ENCODE measurements at regions not wholly inside any gene's neighbourhood (a gene's known extent, or its start where the extent isn't known, plus 50 kb on each side); places are given as distances from the start of the nearest gene placed in this dataset.

DNA sequence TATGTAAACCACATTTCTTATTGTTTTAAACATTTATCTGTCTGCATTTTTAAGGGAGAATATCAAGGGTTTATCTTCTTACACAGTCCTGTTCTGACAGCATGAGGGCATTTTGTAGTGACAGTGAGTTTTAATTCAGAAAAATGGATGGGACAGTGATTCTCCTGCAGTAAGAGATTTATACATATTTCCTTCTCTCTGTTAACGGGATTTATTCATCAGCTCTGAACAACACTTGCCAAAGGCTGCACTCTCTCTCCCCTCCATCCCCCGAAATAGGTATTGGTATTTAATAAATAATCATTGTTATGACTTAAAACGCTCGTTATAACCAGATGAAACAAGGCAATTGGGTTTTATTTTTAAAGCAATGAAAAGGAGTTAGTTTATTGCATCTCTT lies 410.9 kb downstream of the STIM2 start:
- FAIRE-seq: no peak
- 72 to 79% (median 76%) methylated on average over 4 of the region's 4 CpGs for WGBS, 3 donors
- no peaks in the 10 kb centered on the region for H3K9me3 ChIP-seq (ENCODE audit: control insufficient read depth in 2 of 2, insufficient read depth in 1 of 2, low read depth in 1 of 2, low read length in 1 of 2)
- H3K4me1 ChIP-seq (ENCODE audit: control insufficient read depth in 3 of 3, insufficient read depth in 2 of 3, low read depth in 1 of 3, low read length in 2 of 3): no peaks in the 10 kb centered on the region
- no peak overlapping the region for H3K4me3 ChIP-seq (ENCODE audit: low read depth in 1 of 3, low read length in 3 of 3)
- no peak overlapping the region for H3K27ac ChIP-seq (ENCODE audit: low read depth in 1 of 3, low read length in 2 of 3)
- no peak for DNase-seq
- no peaks in the 10 kb centered on the region for H3K36me3 ChIP-seq (ENCODE audit: control insufficient read depth in 3 of 3, insufficient read depth in 2 of 3, low read depth in 1 of 3, low read length in 3 of 3)
- H3K27me3 ChIP-seq (ENCODE audit: control insufficient read depth in 3 of 3, insufficient read depth in 3 of 3, low read length in 3 of 3): peaks cover 0 to 2% (median 0%) of the 10 kb centered on the region in 3 donors

DNA sequence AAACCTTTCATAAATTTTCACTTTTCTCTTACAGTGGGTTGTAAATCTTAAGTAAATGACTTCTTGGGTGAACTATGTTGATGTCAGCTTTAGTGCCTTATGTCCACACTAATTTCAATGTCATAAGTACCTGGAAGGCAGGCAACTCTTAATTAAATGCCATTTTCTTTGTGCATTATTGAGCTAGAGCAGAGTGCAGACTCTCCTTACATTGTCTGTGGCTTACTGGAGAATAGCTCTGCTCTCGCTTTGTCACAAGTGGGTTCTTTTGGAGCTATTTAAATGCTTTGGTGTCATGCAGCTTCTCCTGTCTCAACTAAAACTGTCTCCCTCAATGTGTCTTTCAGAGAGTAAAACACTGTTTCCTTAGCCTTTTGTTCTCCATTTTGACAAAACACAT lies 411.6 kb downstream of the STIM2 start:
- Histone ChIP-seq H3K4me3 (ENCODE audit: low read depth in 1 of 3, low read length in 3 of 3) (no peak overlapping the region), H3K9me3 (ENCODE audit: control insufficient read depth in 2 of 2, insufficient read depth in 1 of 2, low read depth in 1 of 2, low read length in 1 of 2) (no peaks in the 10 kb centered on the region), H3K27ac (ENCODE audit: low read depth in 1 of 3, low read length in 2 of 3) (no peak overlapping the region), H3K27me3 (ENCODE audit: control insufficient read depth in 3 of 3, insufficient read depth in 3 of 3, low read length in 3 of 3) (peaks cover 0 to 2% (median 0%) of the 10 kb centered on the region in 3 donors), H3K36me3 (ENCODE audit: control insufficient read depth in 3 of 3, insufficient read depth in 2 of 3, low read depth in 1 of 3, low read length in 3 of 3) (no peaks in the 10 kb centered on the region), H3K4me1 (ENCODE audit: control insufficient read depth in 3 of 3, insufficient read depth in 2 of 3, low read depth in 1 of 3, low read length in 2 of 3) (no peaks in the 10 kb centered on the region)
- DNase-seq (no peak), FAIRE-seq (no peak)
- WGBS, 3 donors: 0 to 49% (median 0%) methylated on average over 1 of the region's 1 CpG

DNA sequence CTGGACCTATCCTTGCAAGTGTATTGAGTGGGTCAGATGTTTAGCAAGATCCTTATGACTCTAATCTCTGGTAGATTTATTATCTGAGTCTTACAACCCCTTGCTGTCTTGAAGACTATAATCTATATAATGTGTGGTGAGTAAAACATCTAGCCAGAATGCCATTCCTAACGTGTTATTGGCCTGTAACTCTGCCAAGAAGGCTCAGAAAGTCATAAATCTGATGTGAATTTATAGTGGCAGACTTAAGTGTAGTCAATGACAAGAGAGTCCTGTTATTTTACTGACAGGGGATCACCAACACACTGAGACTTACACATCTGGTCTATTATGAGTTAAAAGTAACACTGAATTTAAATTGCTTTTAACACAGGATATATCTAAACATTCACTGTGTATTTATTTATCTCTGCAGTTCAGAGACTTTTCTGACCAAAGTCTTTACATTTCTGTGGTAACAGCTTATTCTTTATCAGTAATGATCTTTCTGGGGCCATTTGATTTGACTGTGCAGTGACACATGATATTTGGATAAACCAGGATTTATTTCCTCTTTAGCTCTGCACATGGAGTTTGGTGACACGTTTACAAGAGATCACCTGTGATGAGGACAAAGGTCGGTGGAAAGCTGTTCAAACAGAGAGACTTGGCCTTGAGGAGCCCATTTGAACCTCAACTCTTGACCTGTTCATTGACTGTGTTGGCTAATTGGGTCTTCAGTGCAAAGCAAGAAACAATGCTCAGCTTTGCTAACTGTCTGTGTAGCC lies 415.8 kb downstream of the STIM2 start:
- no peak for FAIRE-seq
- Histone ChIP-seq H3K4me1 (ENCODE audit: control insufficient read depth in 3 of 3, insufficient read depth in 2 of 3, low read depth in 1 of 3, low read length in 2 of 3) (no peaks in the 10 kb centered on the region), H3K27ac (ENCODE audit: low read depth in 1 of 3, low read length in 2 of 3) (no peak overlapping the region), H3K4me3 (ENCODE audit: low read depth in 1 of 3, low read length in 3 of 3) (no peak overlapping the region), H3K36me3 (ENCODE audit: control insufficient read depth in 3 of 3, insufficient read depth in 2 of 3, low read depth in 1 of 3, low read length in 3 of 3) (no peaks in the 10 kb centered on the region), H3K27me3 (ENCODE audit: control insufficient read depth in 3 of 3, insufficient read depth in 3 of 3, low read length in 3 of 3) (peaks cover 0 to 2% (median 0%) of the 10 kb centered on the region in 3 donors), H3K9me3 (ENCODE audit: control insufficient read depth in 2 of 2, insufficient read depth in 1 of 2, low read depth in 1 of 2, low read length in 1 of 2) (no peaks in the 10 kb centered on the region)
- 10 to 39% (median 23%) methylated on average over 3 of the region's 3 CpGs for WGBS, 3 donors
- DNase-seq: peak; percentile 4 to 7

DNA sequence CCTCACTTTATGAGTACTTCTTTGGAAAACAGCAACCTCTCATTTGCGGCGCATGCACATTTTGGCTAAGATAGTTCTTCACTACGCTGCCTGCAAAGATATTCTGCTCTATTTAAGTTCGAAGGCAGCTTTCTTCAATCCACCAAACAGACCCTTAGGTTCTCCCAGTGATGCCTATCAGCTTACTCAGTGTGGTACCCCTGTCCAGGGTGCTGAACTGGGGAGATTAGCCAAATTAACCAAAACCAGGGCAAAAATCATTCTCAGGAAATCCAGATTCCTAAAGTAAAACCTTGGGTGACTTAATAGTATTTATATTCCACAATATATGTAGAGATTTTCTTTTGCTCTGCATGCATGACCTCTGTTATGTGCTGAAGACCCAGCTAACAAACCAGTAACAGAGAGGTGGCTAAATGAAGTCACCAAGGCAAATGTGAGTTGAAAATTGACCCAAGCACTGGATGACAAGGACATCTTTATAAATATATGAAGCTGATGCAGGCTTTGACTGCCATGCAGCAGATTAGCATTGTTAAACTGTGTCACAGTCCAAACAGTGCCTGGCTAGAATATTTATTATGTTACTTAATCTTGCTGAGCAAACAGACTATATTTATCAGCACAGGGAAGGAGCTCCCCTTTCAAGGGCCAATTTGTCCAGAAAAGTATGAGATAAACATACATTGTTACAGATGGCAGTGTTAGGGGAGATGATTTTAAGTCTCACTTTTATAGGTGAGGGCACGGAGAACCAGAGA lies 418.2 kb downstream of the STIM2 start:
- FAIRE-seq (no peak), DNase-seq (peak in 1 of 2 donors; percentile 13)
- WGBS, 3 donors: 49 to 59% (median 51%) methylated on average over 5 of the region's 5 CpGs
- no peaks in the 10 kb centered on the region for H3K4me1 ChIP-seq (ENCODE audit: control insufficient read depth in 3 of 3, insufficient read depth in 2 of 3, low read depth in 1 of 3, low read length in 2 of 3)
- H3K36me3 ChIP-seq (ENCODE audit: control insufficient read depth in 3 of 3, insufficient read depth in 2 of 3, low read depth in 1 of 3, low read length in 3 of 3): no peaks in the 10 kb centered on the region
- H3K9me3 ChIP-seq (ENCODE audit: control insufficient read depth in 2 of 2, insufficient read depth in 1 of 2, low read depth in 1 of 2, low read length in 1 of 2): no peaks in the 10 kb centered on the region
- H3K27me3 ChIP-seq (ENCODE audit: control insufficient read depth in 3 of 3, insufficient read depth in 3 of 3, low read length in 3 of 3): peaks cover 0 to 2% (median 0%) of the 10 kb centered on the region in 3 donors
- no peak overlapping the region for H3K4me3 ChIP-seq (ENCODE audit: low read depth in 1 of 3, low read length in 3 of 3)
- H3K27ac ChIP-seq (ENCODE audit: low read depth in 1 of 3, low read length in 2 of 3): no peak overlapping the region

DNA sequence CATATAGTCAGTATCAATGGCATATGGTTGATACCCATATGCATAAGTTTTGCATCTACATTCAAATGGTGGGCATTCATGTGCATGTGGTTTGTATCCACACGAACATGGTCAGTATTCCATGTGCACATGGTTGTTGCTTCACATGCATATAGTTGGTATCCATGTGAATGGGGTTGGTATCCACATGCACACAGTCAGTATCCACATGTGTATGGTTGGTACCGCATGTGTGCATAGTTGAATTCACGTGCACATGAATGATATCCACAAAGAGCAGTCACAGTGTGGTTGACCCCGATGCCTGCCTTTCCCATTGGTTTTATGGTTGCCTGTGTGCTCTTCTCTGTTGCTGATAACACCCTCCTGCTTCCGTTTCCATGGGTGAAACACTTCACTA lies 427.9 kb downstream of the STIM2 start:
- no peaks in the 10 kb centered on the region for H3K4me1 ChIP-seq (ENCODE audit: control insufficient read depth in 3 of 3, insufficient read depth in 2 of 3, low read depth in 1 of 3, low read length in 2 of 3)
- H3K36me3 ChIP-seq (ENCODE audit: control insufficient read depth in 3 of 3, insufficient read depth in 2 of 3, low read depth in 1 of 3, low read length in 3 of 3): no peaks in the 10 kb centered on the region
- no peaks in the 10 kb centered on the region for H3K9me3 ChIP-seq (ENCODE audit: control insufficient read depth in 2 of 2, insufficient read depth in 1 of 2, low read depth in 1 of 2, low read length in 1 of 2)
- H3K27me3 ChIP-seq (ENCODE audit: control insufficient read depth in 3 of 3, insufficient read depth in 3 of 3, low read length in 3 of 3): no peaks in the 10 kb centered on the region
- no peak for DNase-seq
- no peak overlapping the region for H3K4me3 ChIP-seq (ENCODE audit: low read depth in 1 of 3, low read length in 3 of 3)
- FAIRE-seq: no peak
- 73 to 82% (median 77%) methylated on average over 5 of the region's 5 CpGs for WGBS, 3 donors
- no peak overlapping the region for H3K27ac ChIP-seq (ENCODE audit: low read depth in 1 of 3, low read length in 2 of 3)

DNA sequence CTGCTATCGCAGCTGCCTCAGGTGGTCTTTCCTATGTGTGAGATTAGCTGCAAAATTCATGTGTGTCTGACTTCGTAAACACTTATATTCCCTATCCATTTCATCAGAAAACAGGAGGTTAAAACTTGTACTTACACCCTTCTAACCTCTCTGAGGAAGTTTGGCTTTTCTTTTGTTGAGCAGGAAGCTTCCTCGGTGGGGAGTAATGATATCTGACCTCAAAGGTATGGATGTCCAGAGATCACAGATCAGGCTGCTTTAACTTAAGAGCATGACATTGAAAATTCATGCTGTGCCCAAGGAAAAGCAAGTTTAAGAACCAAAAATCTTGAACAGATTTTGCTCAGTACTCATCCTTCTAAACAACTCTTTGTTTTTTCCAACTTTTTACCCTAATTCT lies 429.1 kb downstream of the STIM2 start:
- H3K36me3 ChIP-seq (ENCODE audit: control insufficient read depth in 3 of 3, insufficient read depth in 2 of 3, low read depth in 1 of 3, low read length in 3 of 3): no peaks in the 10 kb centered on the region
- H3K27me3 ChIP-seq (ENCODE audit: control insufficient read depth in 3 of 3, insufficient read depth in 3 of 3, low read length in 3 of 3): no peaks in the 10 kb centered on the region
- no peaks in the 10 kb centered on the region for H3K9me3 ChIP-seq (ENCODE audit: control insufficient read depth in 2 of 2, insufficient read depth in 1 of 2, low read depth in 1 of 2, low read length in 1 of 2)
- no peaks in the 10 kb centered on the region for H3K4me1 ChIP-seq (ENCODE audit: control insufficient read depth in 3 of 3, insufficient read depth in 2 of 3, low read depth in 1 of 3, low read length in 2 of 3)
- DNase-seq: no peak
- no peak for FAIRE-seq
- no peak overlapping the region for H3K27ac ChIP-seq (ENCODE audit: low read depth in 1 of 3, low read length in 2 of 3)
- no peak overlapping the region for H3K4me3 ChIP-seq (ENCODE audit: low read depth in 1 of 3, low read length in 3 of 3)
- 44 to 58% (median 52%) methylated on average over 3 of the region's 3 CpGs for WGBS, 3 donors

DNA sequence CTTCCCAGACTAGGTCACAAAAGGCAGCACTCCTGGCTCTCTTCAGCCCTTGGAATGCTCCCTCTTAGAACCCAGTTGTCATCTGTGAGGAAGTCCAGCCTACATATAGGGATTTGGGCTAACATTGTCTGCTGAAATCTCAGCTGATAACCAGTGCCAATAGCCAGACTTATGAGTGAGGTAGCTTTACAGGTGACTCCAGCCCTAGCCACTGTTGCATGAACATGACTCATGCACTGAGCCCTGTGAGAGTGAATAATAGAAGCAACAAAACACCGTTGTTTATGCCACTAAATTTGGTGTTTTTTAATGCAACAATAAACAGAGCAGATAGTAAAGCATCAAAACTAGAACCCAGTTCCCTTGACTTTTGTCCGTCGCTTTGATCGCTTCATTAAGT lies 433.2 kb downstream of the STIM2 start:
- DNase-seq (no peak), FAIRE-seq (no peak)
- Histone ChIP-seq H3K4me1 (ENCODE audit: control insufficient read depth in 3 of 3, insufficient read depth in 2 of 3, low read depth in 1 of 3, low read length in 2 of 3) (no peaks in the 10 kb centered on the region), H3K27me3 (ENCODE audit: control insufficient read depth in 3 of 3, insufficient read depth in 3 of 3, low read length in 3 of 3) (no peaks in the 10 kb centered on the region), H3K27ac (ENCODE audit: low read depth in 1 of 3, low read length in 2 of 3) (no peak overlapping the region), H3K36me3 (ENCODE audit: control insufficient read depth in 3 of 3, insufficient read depth in 2 of 3, low read depth in 1 of 3, low read length in 3 of 3) (no peaks in the 10 kb centered on the region), H3K4me3 (ENCODE audit: low read depth in 1 of 3, low read length in 3 of 3) (no peak overlapping the region), H3K9me3 (ENCODE audit: control insufficient read depth in 2 of 2, insufficient read depth in 1 of 2, low read depth in 1 of 2, low read length in 1 of 2) (no peaks in the 10 kb centered on the region)
- WGBS, 3 donors: 67 to 70% (median 68%) methylated on average over 4 of the region's 4 CpGs

DNA sequence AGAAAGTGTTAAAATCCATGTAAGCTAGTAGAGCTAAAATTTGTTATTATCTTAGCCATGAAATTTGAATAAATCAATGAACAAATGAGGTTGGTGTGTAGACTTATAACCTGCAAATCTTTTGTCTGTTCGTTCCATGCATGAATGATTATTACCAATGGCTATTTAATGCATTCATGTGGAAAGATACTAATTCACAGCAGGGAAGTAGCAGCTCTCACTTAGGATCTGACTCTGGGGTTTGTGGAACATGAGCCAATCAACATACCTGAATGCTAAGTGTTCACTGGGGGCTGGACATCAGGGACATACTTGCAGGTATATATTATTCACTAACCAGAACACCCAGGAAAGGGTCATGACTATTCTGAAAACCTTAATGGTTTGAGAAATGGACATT lies 444.1 kb downstream of the STIM2 start:
- Histone ChIP-seq H3K4me1 (ENCODE audit: control insufficient read depth in 3 of 3, insufficient read depth in 2 of 3, low read depth in 1 of 3, low read length in 2 of 3) (no peaks in the 10 kb centered on the region), H3K27me3 (ENCODE audit: control insufficient read depth in 3 of 3, insufficient read depth in 3 of 3, low read length in 3 of 3) (no peaks in the 10 kb centered on the region), H3K27ac (ENCODE audit: low read depth in 1 of 3, low read length in 2 of 3) (no peak overlapping the region), H3K36me3 (ENCODE audit: control insufficient read depth in 3 of 3, insufficient read depth in 2 of 3, low read depth in 1 of 3, low read length in 3 of 3) (no peaks in the 10 kb centered on the region), H3K9me3 (ENCODE audit: control insufficient read depth in 2 of 2, insufficient read depth in 1 of 2, low read depth in 1 of 2, low read length in 1 of 2) (peaks cover 0 to 4% of the 10 kb centered on the region in 2 donors), H3K4me3 (ENCODE audit: low read depth in 1 of 3, low read length in 3 of 3) (no peak overlapping the region)
- FAIRE-seq (no peak), DNase-seq (no peak)
- WGBS, 3 donors: 34 to 53% (median 47%) methylated on average over 1 of the region's 1 CpG
